ENCODE measurements at regions not wholly inside any gene's neighbourhood (a gene's known extent, or its start where the extent isn't known, plus 50 kb on each side); places are given as distances from the start of the nearest gene placed in this dataset.

- DNase-seq (ENCODE audit: low read depth): no peak
- no peak overlapping the region for H3K4me3 ChIP-seq (ENCODE audit: low read depth, low read length)
- TF ChIP-seq, protein P1, sequence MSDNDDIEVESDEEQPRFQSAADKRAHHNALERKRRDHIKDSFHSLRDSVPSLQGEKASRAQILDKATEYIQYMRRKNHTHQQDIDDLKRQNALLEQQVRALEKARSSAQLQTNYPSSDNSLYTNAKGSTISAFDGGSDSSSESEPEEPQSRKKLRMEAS (IDR thresholded peaks at IDR 0.05; ENCODE audit: low read depth, low read length): no peak
- TF ChIP-seq MYC (IDR thresholded peaks at IDR 0.05; ENCODE audit: low read depth, low read length) (no peak), POLR2A (IDR thresholded peaks at IDR 0.05; ENCODE audit: extremely low read depth, insufficient read length) (no peak), CTCF (IDR thresholded peaks at IDR 0.05; ENCODE audit: low read depth, low read length) (no peak)
Measured at GRCh38 chr3:104447681-104448080, 919.0 kb upstream of the ALCAM start.

- H3K4me3 ChIP-seq (ENCODE audit: low read depth, low read length): no peak overlapping the region
- no peak for DNase-seq (ENCODE audit: low read depth)
Measured at GRCh38 chr3:104452697-104453096, 914.0 kb upstream of the ALCAM start.

DNA sequence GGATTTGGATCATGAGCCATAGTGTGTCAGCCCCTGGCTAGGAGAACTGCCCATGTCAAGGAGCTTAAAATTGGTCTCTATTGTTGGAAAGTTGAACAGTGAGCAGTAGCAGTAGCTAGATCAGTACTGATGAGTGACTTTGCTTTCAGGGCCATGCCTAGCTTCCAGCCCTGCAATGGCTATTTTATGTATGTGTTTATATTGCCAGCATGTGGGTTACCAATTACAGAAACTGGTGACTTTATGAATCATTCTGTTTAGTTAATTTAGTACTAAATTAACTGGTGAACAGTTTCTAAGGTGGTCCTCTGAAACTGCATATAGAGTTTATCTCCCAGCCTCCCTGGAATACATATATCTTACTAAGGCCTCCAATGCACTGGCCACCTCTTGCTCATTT, 908.1 kb upstream of the ALCAM start:
- H3K4me3 ChIP-seq (ENCODE audit: low read depth, low read length): no peak overlapping the region
- TF ChIP-seq CTCF (IDR thresholded peaks at IDR 0.05; ENCODE audit: low read depth, low read length): no peak
- TF ChIP-seq MYC (IDR thresholded peaks at IDR 0.05; ENCODE audit: low read depth, low read length): no peak
- TF ChIP-seq, protein P1 (IDR thresholded peaks at IDR 0.05; ENCODE audit: low read depth, low read length): no peak
- TF ChIP-seq POLR2A (IDR thresholded peaks at IDR 0.05; ENCODE audit: extremely low read depth, insufficient read length): no peak
- no peak for DNase-seq (ENCODE audit: low read depth)

More at GRCh38 chr3:104452697-104453096, 914.0 kb upstream of the ALCAM start:
- TF ChIP-seq, protein P1 (IDR thresholded peaks at IDR 0.05; ENCODE audit: low read depth, low read length): no peak
- TF ChIP-seq MYC (IDR thresholded peaks at IDR 0.05; ENCODE audit: low read depth, low read length): no peak
- TF ChIP-seq POLR2A (IDR thresholded peaks at IDR 0.05; ENCODE audit: extremely low read depth, insufficient read length): no peak
- no peak for TF ChIP-seq CTCF (IDR thresholded peaks at IDR 0.05; ENCODE audit: low read depth, low read length)

- no peak overlapping the region for H3K4me3 ChIP-seq (ENCODE audit: low read depth, low read length)
- DNase-seq (ENCODE audit: low read depth): no peak
- TF ChIP-seq MYC (IDR thresholded peaks at IDR 0.05; ENCODE audit: low read depth, low read length): no peak
- no peak for TF ChIP-seq CTCF (IDR thresholded peaks at IDR 0.05; ENCODE audit: low read depth, low read length)
- TF ChIP-seq, protein P1 (IDR thresholded peaks at IDR 0.05; ENCODE audit: low read depth, low read length): no peak
- no peak for TF ChIP-seq POLR2A (IDR thresholded peaks at IDR 0.05; ENCODE audit: extremely low read depth, insufficient read length)
Measured at GRCh38 chr3:104460477-104461406, 906.0 kb upstream of the ALCAM start.

- no peak for DNase-seq (ENCODE audit: low read depth)
- H3K4me3 ChIP-seq (ENCODE audit: low read depth, low read length): no peak overlapping the region
- no peak for TF ChIP-seq MYC (IDR thresholded peaks at IDR 0.05; ENCODE audit: low read depth, low read length)
- TF ChIP-seq, protein P1 (IDR thresholded peaks at IDR 0.05; ENCODE audit: low read depth, low read length): no peak
Measured at GRCh38 chr3:104461431-104461830, 905.3 kb upstream of the ALCAM start.

- DNase-seq (ENCODE audit: low read depth): no peak
- H3K4me3 ChIP-seq (ENCODE audit: low read depth, low read length): no peak overlapping the region
- TF ChIP-seq, protein P1 (IDR thresholded peaks at IDR 0.05; ENCODE audit: low read depth, low read length): no peak
- no peak for TF ChIP-seq CTCF (IDR thresholded peaks at IDR 0.05; ENCODE audit: low read depth, low read length)
- TF ChIP-seq MYC (IDR thresholded peaks at IDR 0.05; ENCODE audit: low read depth, low read length): no peak
Measured at GRCh38 chr3:104472221-104472620, 894.5 kb upstream of the ALCAM start.

Data from NB4 (cell line).